ENCODE measurements at regions not wholly inside any gene's neighbourhood (a gene's known extent, or its start where the extent isn't known, plus 50 kb on each side); places are given as distances from the start of the nearest gene placed in this dataset.

- POLR2A ChIA-PET (ENCODE audit: low non-redundant PET): no interaction called here
These were observed 242.7 kb upstream of the ADAMTS5 start for GRCh38 chr21:27209546-27209945.

GRCh38 chr21:27206368-27206982 lies 239.6 kb upstream of the ADAMTS5 start:
- Histone ChIP-seq H3K27me3 (replicated peaks; ENCODE audit: insufficient read depth, low read depth, low read length, poor library complexity) (no peaks in the 10 kb centered on the region), H3K4me3 (ENCODE audit: low read depth, low read length, poor library complexity, severe bottlenecking) (no peak overlapping the region), H3K36me3 (ENCODE audit: insufficient read depth, low read length, poor library complexity, severe bottlenecking) (no peaks in the 10 kb centered on the region), H3K27ac (ENCODE audit: low read depth, low read length, poor library complexity, severe bottlenecking) (no peak overlapping the region), H3K4me1 (ENCODE audit: insufficient read depth, low read length, poor library complexity, severe bottlenecking) (no peaks in the 10 kb centered on the region), H3K9me3 (ENCODE audit: low read depth, low read length, poor library complexity, severe bottlenecking) (peaks cover 3% of the 10 kb centered on the region)
- POLR2A ChIA-PET (ENCODE audit: low non-redundant PET): no interaction called here
- TF ChIP-seq EZH2 (IDR thresholded peaks at IDR 0.05; ENCODE audit: borderline replicate concordance, low read depth, low read length, poor library complexity, severe bottlenecking) (no peak), CTCF (conservative IDR thresholded peaks at IDR 0.05; ENCODE audit: low read depth, low read length) (no peak)
- CTCF ChIA-PET: no interaction called here
- no TSS peak for BruUV-seq (replicated peaks)
- no peak for DNase-seq (ENCODE audit: low spot score)
- intact Hi-C loops (cut with micrococcal nuclease; ENCODE audit: unreplicated experiment): no loop called here

More at GRCh38 chr21:27209546-27209945, 242.7 kb upstream of the ADAMTS5 start:
- intact Hi-C loops (cut with micrococcal nuclease; ENCODE audit: unreplicated experiment): no loop called here
- no peak overlapping the region for H3K27ac ChIP-seq (ENCODE audit: low read depth, low read length, poor library complexity, severe bottlenecking)
- H3K4me1 ChIP-seq (ENCODE audit: insufficient read depth, low read length, poor library complexity, severe bottlenecking): no peaks in the 10 kb centered on the region
- H3K36me3 ChIP-seq (ENCODE audit: insufficient read depth, low read length, poor library complexity, severe bottlenecking): no peaks in the 10 kb centered on the region
- TF ChIP-seq EZH2 (IDR thresholded peaks at IDR 0.05; ENCODE audit: borderline replicate concordance, low read depth, low read length, poor library complexity, severe bottlenecking) (no peak), CTCF (conservative IDR thresholded peaks at IDR 0.05; ENCODE audit: low read depth, low read length) (no peak)
- H3K4me3 ChIP-seq (ENCODE audit: low read depth, low read length, poor library complexity, severe bottlenecking): no peak overlapping the region
- H3K9me3 ChIP-seq (ENCODE audit: low read depth, low read length, poor library complexity, severe bottlenecking): peaks cover 3% of the 10 kb centered on the region
- DNase-seq (ENCODE audit: low spot score): no peak
- CTCF ChIA-PET: no interaction called here
- BruUV-seq (replicated peaks): no TSS peak
- no peaks in the 10 kb centered on the region for H3K27me3 ChIP-seq (replicated peaks; ENCODE audit: insufficient read depth, low read depth, low read length, poor library complexity)

- no peak overlapping the region for H3K27ac ChIP-seq (ENCODE audit: low read depth, low read length, poor library complexity, severe bottlenecking)
- H3K4me1 ChIP-seq (ENCODE audit: insufficient read depth, low read length, poor library complexity, severe bottlenecking): no peaks in the 10 kb centered on the region
- intact Hi-C loops (cut with micrococcal nuclease; ENCODE audit: unreplicated experiment): no loop called here
- POLR2A ChIA-PET (ENCODE audit: low non-redundant PET): no interaction called here
- H3K27me3 ChIP-seq (replicated peaks; ENCODE audit: insufficient read depth, low read depth, low read length, poor library complexity): no peaks in the 10 kb centered on the region
- no TSS peak for BruUV-seq (replicated peaks)
- CTCF ChIA-PET: no interaction called here
- no peak overlapping the region for H3K4me3 ChIP-seq (ENCODE audit: low read depth, low read length, poor library complexity, severe bottlenecking)
- TF ChIP-seq EZH2 (IDR thresholded peaks at IDR 0.05; ENCODE audit: borderline replicate concordance, low read depth, low read length, poor library complexity, severe bottlenecking): no peak
- no peak for TF ChIP-seq CTCF (conservative IDR thresholded peaks at IDR 0.05; ENCODE audit: low read depth, low read length)
- no peaks in the 10 kb centered on the region for H3K36me3 ChIP-seq (ENCODE audit: insufficient read depth, low read length, poor library complexity, severe bottlenecking)
- no peak for DNase-seq (ENCODE audit: low spot score)
- H3K9me3 ChIP-seq (ENCODE audit: low read depth, low read length, poor library complexity, severe bottlenecking): peaks cover 6% of the 10 kb centered on the region
These were observed 235.4 kb upstream of the ADAMTS5 start for GRCh38 chr21:27202301-27202700.

All from A673 (cell line).